ENCODE measurements at regions not wholly inside any gene's neighbourhood (a gene's known extent, or its start where the extent isn't known, plus 50 kb on each side); places are given as distances from the start of the nearest gene placed in this dataset.

- no peaks in the 10 kb centered on the region for H3K9me3 ChIP-seq (ENCODE audit: severe bottlenecking)
- H3K4me3 ChIP-seq (ENCODE audit: severe bottlenecking), result no peak overlapping the region
- no peaks in the 10 kb centered on the region for H3K27me3 ChIP-seq (ENCODE audit: insufficient read depth, poor library complexity, severe bottlenecking)
- no peaks in the 10 kb centered on the region for H3K36me3 ChIP-seq (ENCODE audit: low read depth)
- DNase-seq (ENCODE audit: low spot score), result no peak
- H3K4me1 ChIP-seq (ENCODE audit: insufficient read depth, poor library complexity, severe bottlenecking), result no peaks in the 10 kb centered on the region
- no peak for TF ChIP-seq CTCF (IDR thresholded peaks at IDR 0.05; ENCODE audit: poor library complexity, severe bottlenecking)
- no peak for ATAC-seq (ENCODE audit: low read depth)
- H3K27ac ChIP-seq (ENCODE audit: poor library complexity, severe bottlenecking), result no peak overlapping the region
These were observed 114.8 kb upstream of the C16orf82 start for GRCh38 chr16:26951950-26952349.

- TF ChIP-seq CTCF (IDR thresholded peaks at IDR 0.05; ENCODE audit: poor library complexity, severe bottlenecking), result no peak
These were observed 114.3 kb upstream of the C16orf82 start for GRCh38 chr16:26952411-26952810.

GRCh38 chr16:26957283-26957859 lies 109.4 kb upstream of the C16orf82 start:
- no peak for DNase-seq (ENCODE audit: low spot score)
- H3K27ac ChIP-seq (ENCODE audit: poor library complexity, severe bottlenecking), result no peak overlapping the region
- ATAC-seq (ENCODE audit: low read depth), result no peak
- H3K27me3 ChIP-seq (ENCODE audit: insufficient read depth, poor library complexity, severe bottlenecking), result no peaks in the 10 kb centered on the region
- no peaks in the 10 kb centered on the region for H3K9me3 ChIP-seq (ENCODE audit: severe bottlenecking)
- TF ChIP-seq CTCF (IDR thresholded peaks at IDR 0.05; ENCODE audit: poor library complexity, severe bottlenecking), result no peak
- no peak overlapping the region for H3K4me3 ChIP-seq (ENCODE audit: severe bottlenecking)
- H3K4me1 ChIP-seq (ENCODE audit: insufficient read depth, poor library complexity, severe bottlenecking), result no peaks in the 10 kb centered on the region
- no peaks in the 10 kb centered on the region for H3K36me3 ChIP-seq (ENCODE audit: low read depth)

More at GRCh38 chr16:26952411-26952810, 114.3 kb upstream of the C16orf82 start:
- H3K36me3 ChIP-seq (ENCODE audit: low read depth), result no peaks in the 10 kb centered on the region
- H3K27me3 ChIP-seq (ENCODE audit: insufficient read depth, poor library complexity, severe bottlenecking), result no peaks in the 10 kb centered on the region
- H3K9me3 ChIP-seq (ENCODE audit: severe bottlenecking), result no peaks in the 10 kb centered on the region
- H3K27ac ChIP-seq (ENCODE audit: poor library complexity, severe bottlenecking), result no peak overlapping the region
- H3K4me3 ChIP-seq (ENCODE audit: severe bottlenecking), result no peak overlapping the region
- DNase-seq (ENCODE audit: low spot score) (no peak), ATAC-seq (ENCODE audit: low read depth) (no peak)
- no peaks in the 10 kb centered on the region for H3K4me1 ChIP-seq (ENCODE audit: insufficient read depth, poor library complexity, severe bottlenecking)

GRCh38 chr16:26959416-26960009 lies 107.2 kb upstream of the C16orf82 start:
- H3K4me1 ChIP-seq (ENCODE audit: insufficient read depth, poor library complexity, severe bottlenecking), result no peaks in the 10 kb centered on the region
- ATAC-seq (ENCODE audit: low read depth) (no peak), DNase-seq (ENCODE audit: low spot score) (no peak)
- H3K9me3 ChIP-seq (ENCODE audit: severe bottlenecking), result no peaks in the 10 kb centered on the region
- H3K4me3 ChIP-seq (ENCODE audit: severe bottlenecking), result no peak overlapping the region
- H3K36me3 ChIP-seq (ENCODE audit: low read depth), result no peaks in the 10 kb centered on the region
- H3K27ac ChIP-seq (ENCODE audit: poor library complexity, severe bottlenecking), result no peak overlapping the region
- no peak for TF ChIP-seq CTCF (IDR thresholded peaks at IDR 0.05; ENCODE audit: poor library complexity, severe bottlenecking)
- H3K27me3 ChIP-seq (ENCODE audit: insufficient read depth, poor library complexity, severe bottlenecking), result no peaks in the 10 kb centered on the region

GRCh38 chr16:26961459-26961858 lies 105.3 kb upstream of the C16orf82 start:
- no peak for TF ChIP-seq CTCF (IDR thresholded peaks at IDR 0.05; ENCODE audit: poor library complexity, severe bottlenecking)
- Histone ChIP-seq H3K27me3 (ENCODE audit: insufficient read depth, poor library complexity, severe bottlenecking) (no peaks in the 10 kb centered on the region), H3K4me3 (ENCODE audit: severe bottlenecking) (no peak overlapping the region), H3K4me1 (ENCODE audit: insufficient read depth, poor library complexity, severe bottlenecking) (no peaks in the 10 kb centered on the region), H3K9me3 (ENCODE audit: severe bottlenecking) (no peaks in the 10 kb centered on the region), H3K27ac (ENCODE audit: poor library complexity, severe bottlenecking) (no peak overlapping the region), H3K36me3 (ENCODE audit: low read depth) (no peaks in the 10 kb centered on the region)
- no peak for DNase-seq (ENCODE audit: low spot score)
- no peak for ATAC-seq (ENCODE audit: low read depth)

All from RWPE2 (cell line).